K562 (cell line): ENCODE measurements at regions not wholly inside any gene's neighbourhood (a gene's known extent, or its start where the extent isn't known, plus 50 kb on each side); places are given as distances from the start of the nearest gene placed in this dataset.

Experiments used
- ATAC-seq: fragments of 200-7000 bp; cut with Tn5 transposase; 3 replicates; pipeline ENCODE4 v1.9.1; 2020; ENCODE audit warnings: moderate library complexity
- BruUV-seq: library from RNA; stranded (reverse); fragments of 400-500 nt; replicated peaks from 2 replicates; lab custom pipeline; 2021; lab: Mats Ljungman, UMichigan
- CTCF ChIA-PET: fragments of 300-600 bp; formaldehyde crosslinking; extraction: SDS; loops from one replicate; lab custom pipeline; 2021; ENCODE audit warnings: low intra/inter-chr PET ratio; lab: Yijun Ruan, JAX
- POLR2A ChIA-PET: fragments of 300-600, 350-650 bp; sonication (Branson Sonifier 250); formaldehyde crosslinking; extraction: SDS; loops from one replicate; lab custom pipeline; 2021; ENCODE audit warnings: antibody characterized with exemption, inconsistent platforms; lab: Yijun Ruan, JAX
- DNase-seq, 4 experiments: peaks; one replicate each; pipeline versions ENCODE4 v3.0.0 to v3.0.0-alpha.2; 2011 to 2018; ENCODE audit warnings: low spot score in 3 of 4, mixed read lengths in 3 of 4; ENCODE audit errors: extremely low read depth in 1 of 4
- FAIRE-seq: peaks from 2 replicates; lab custom pipeline; 2011; peaks lifted over from hg19 to GRCh38; lab: Jason Lieb, UNC
- H2AFZ ChIP-seq: 2 replicates; pipeline ENCODE4 v1.6.0; 2011; ENCODE audit warnings: low read depth, low read length, control low read depth, inconsistent platforms
- H3K27ac ChIP-seq: fragments of 200-600 bp; 3 replicates; pipeline ENCODE4 v1.8.0; 2011; ENCODE audit warnings: low read depth, mild to moderate bottlenecking, control low read depth, inconsistent platforms, low read length, moderate library complexity, mixed read lengths; ENCODE audit errors: extremely low read depth
- H3K27me3 ChIP-seq, 2 experiments: fragments of 300-600 bp in 1 of 2; 2 replicates in 1 of 2; 3 replicates in 1 of 2; pipeline versions ENCODE4 v1.6.0 to v1.8.0; 2011; ENCODE audit warnings: inconsistent platforms in 2 of 2, low read length in 2 of 2, mild to moderate bottlenecking in 1 of 2, mixed read lengths in 1 of 2, moderate library complexity in 1 of 2; ENCODE audit not compliant: control insufficient read depth in 2 of 2, insufficient read depth in 2 of 2
- H3K36me3 ChIP-seq: fragments of 300-600 bp; 3 replicates; pipeline ENCODE4 v1.8.0; 2011; ENCODE audit warnings: mild to moderate bottlenecking, low read length, inconsistent platforms; ENCODE audit not compliant: control insufficient read depth, insufficient read depth
- H3K4me1 ChIP-seq, 2 experiments: fragments of 200-600 bp in 1 of 2; replicated peaks in 1 of 2; 2 replicates in 1 of 2; 3 replicates in 1 of 2; pipeline versions ENCODE4 v1.5.1 to v1.8.0; 2011; ENCODE audit warnings: inconsistent platforms in 2 of 2, low read length in 2 of 2, mild to moderate bottlenecking in 1 of 2, mixed read lengths in 1 of 2, moderate library complexity in 1 of 2; ENCODE audit not compliant: control insufficient read depth in 2 of 2, insufficient read depth in 2 of 2
- H3K4me2 ChIP-seq: 2 replicates; pipeline ENCODE4 v1.6.1; 2011; ENCODE audit warnings: low read length, control low read depth, inconsistent platforms, mixed read lengths; ENCODE audit not compliant: insufficient read depth
- H3K4me3 ChIP-seq: fragments of 200-600 bp; sonication (generic), shearing (Covaris generic); 2 replicates; pipeline ENCODE4 v1.5.1; 2016; ENCODE audit warnings: control low read depth, inconsistent platforms
- H3K79me2 ChIP-seq: fragments of 200-600 bp; 3 replicates; pipeline ENCODE4 v1.8.0; 2011; ENCODE audit warnings: low read length, inconsistent platforms; ENCODE audit not compliant: control insufficient read depth, insufficient read depth
- H3K9ac ChIP-seq, 2 experiments: 2 replicates each; pipeline versions ENCODE4 v1.6.0 to v1.6.1; 2011; ENCODE audit warnings: low read depth in 2 of 2, low read length in 2 of 2, control low read depth in 1 of 2, inconsistent platforms in 1 of 2, mild to moderate bottlenecking in 1 of 2, mixed read lengths in 1 of 2; ENCODE audit not compliant: insufficient read depth in 1 of 2
- H3K9me1 ChIP-seq: one replicate; pipeline ENCODE4 v1.6.0; 2011; ENCODE audit warnings: inconsistent platforms, mild to moderate bottlenecking, low read length, moderate library complexity; ENCODE audit not compliant: control insufficient read depth, insufficient read depth
- H3K9me3 ChIP-seq: replicated peaks from 2 replicates; pipeline ENCODE4 v1.5.1; 2011; ENCODE audit warnings: low read depth, low read length, inconsistent platforms; ENCODE audit not compliant: control insufficient read depth, insufficient read depth
- H4K20me1 ChIP-seq: replicated peaks from 2 replicates; pipeline ENCODE4 v1.6.1; 2011; ENCODE audit warnings: low read length, inconsistent platforms, mixed read lengths; ENCODE audit not compliant: control insufficient read depth, insufficient read depth
- BRD4 ChIP-seq: fragments of 200-600 bp; sonication (generic); IDR thresholded peaks from 2 replicates; pipeline ENCODE4 v1.6.1; 2017; ENCODE audit warnings: inconsistent platforms
- BRD9 ChIP-seq: fragments of 450-650 bp; IDR thresholded peaks from 2 replicates; pipeline ENCODE4 v1.6.1; 2018; ENCODE audit warnings: low read depth; ENCODE audit not compliant: partially characterized antibody
- CBX3 ChIP-seq, 2 experiments: IDR thresholded peaks; 1 replicate in 1 of 2; 2 replicates in 1 of 2; pipeline ENCODE4 v1.6.1; 2012; ENCODE audit warnings: inconsistent platforms in 2 of 2, low read length in 2 of 2, borderline replicate concordance in 1 of 2, control low read depth in 1 of 2
- CC2D1A ChIP-seq: fragments of 450-650 bp; IDR thresholded peaks from 2 replicates; pipeline ENCODE4 v1.6.1; 2017; ENCODE audit warnings: mild to moderate bottlenecking
- CLOCK ChIP-seq: fragments of 250-450 bp; sonication (Bioruptor Pico); IDR thresholded peaks from 2 replicates; pipeline ENCODE4 v1.4.0; 2020; ENCODE audit warnings: mild to moderate bottlenecking, moderate library complexity, borderline replicate concordance
- GABPB2 ChIP-seq: fragments of 250-450 bp; sonication (Bioruptor Pico); conservative IDR thresholded peaks from 2 replicates; pipeline ENCODE4 v1.5.1; 2021; ENCODE audit warnings: mild to moderate bottlenecking
- HMG20A ChIP-seq: fragments of 450-650 bp; formaldehyde crosslinking; conservative IDR thresholded peaks from 2 replicates; pipeline ENCODE4 v1.4.0; 2020; ENCODE audit warnings: mild to moderate bottlenecking, mixed read lengths
- HNRNPH1 ChIP-seq: fragments of 200-400 bp; formaldehyde crosslinking; optimal IDR thresholded peaks from 2 replicates; pipeline ENCODE3; 2017; ENCODE audit warnings: low read depth, mild to moderate bottlenecking, low read length, moderate library complexity
- LEF1 ChIP-seq: fragments of 450-650 bp; IDR thresholded peaks from 2 replicates; pipeline ENCODE4 v1.6.1; 2016; ENCODE audit warnings: mild to moderate bottlenecking
- MIER1 ChIP-seq: fragments of 450-650 bp; IDR thresholded peaks from 2 replicates; pipeline ENCODE4 v1.6.1; 2016; ENCODE audit warnings: antibody characterized with exemption, mild to moderate bottlenecking, low read depth
- NR1H2 ChIP-seq: sonication (generic); formaldehyde crosslinking; IDR thresholded peaks from 2 replicates; pipeline ENCODE4 v1.4.0; 2020; ENCODE audit warnings: mild to moderate bottlenecking, missing genetic modification reagents
- POU5F1 ChIP-seq: fragments of 150-350 bp; IDR thresholded peaks from 2 replicates; pipeline ENCODE4 v1.6.1; 2014; ENCODE audit warnings: borderline replicate concordance, low read length, low read depth, mild to moderate bottlenecking; ENCODE audit not compliant: partially characterized antibody
- PTBP1 ChIP-seq: fragments of 200-400 bp; formaldehyde crosslinking; IDR thresholded peaks from 2 replicates; pipeline ENCODE4 v1.6.1; 2017; ENCODE audit warnings: low read depth, low read length
- RBM14 ChIP-seq: fragments of 200-400 bp; formaldehyde crosslinking; IDR thresholded peaks from 2 replicates; pipeline ENCODE4 v1.6.1; 2018; ENCODE audit warnings: low read depth, mild to moderate bottlenecking, low read length, moderate library complexity, borderline replicate concordance; ENCODE audit not compliant: insufficient read depth
- SIN3A ChIP-seq, 2 experiments: fragments of 150-350 bp in 1 of 2; IDR thresholded peaks; 2 replicates each; pipeline ENCODE4 v1.6.1; 2011 to 2016; ENCODE audit warnings: borderline replicate concordance in 2 of 2, low read depth in 2 of 2, low read length in 2 of 2, mild to moderate bottlenecking in 2 of 2, moderate library complexity in 2 of 2; ENCODE audit not compliant: control insufficient read depth in 1 of 2
- SMC3 ChIP-seq: conservative IDR thresholded peaks from 2 replicates; pipeline ENCODE4 v1.6.1; 2011; ENCODE audit warnings: low read depth, low read length, improper control_type of control experiment; ENCODE audit not compliant: insufficient read depth
- TRIM28 ChIP-seq: fragments of 450-650 bp; IDR thresholded peaks from 2 replicates; pipeline ENCODE4 v1.6.1; 2017
- ZNF740 ChIP-seq, 3 experiments: fragments of 200-800 bp in 1 of 3; sonication (Bioruptor generic) in 1 of 3; sonication (generic) in 1 of 3; formaldehyde crosslinking in 1 of 3; IDR thresholded peaks; 2 replicates each; pipeline versions ENCODE4 v1.6.1 to v1.8.0; 2016 to 2022; ENCODE audit warnings: mild to moderate bottlenecking in 2 of 3, missing compliant biosample characterization in 2 of 3, missing genetic modification characterization in 2 of 3, missing genetic modification reagents in 1 of 3
- ZNF764 ChIP-seq: fragments of 250-450 bp; sonication (Bioruptor Pico); IDR thresholded peaks from 2 replicates; pipeline ENCODE4 v1.4.0; 2020; ENCODE audit warnings: low read depth, mild to moderate bottlenecking, moderate library complexity
- WGBS: fragments of 100-300 bp; shearing (Covaris generic); methylation state at CpG from one replicate; pipeline ENCODE4 v1.1.6; 2016; ENCODE audit warnings: low coverage, mixed read lengths; ENCODE audit not compliant: insufficient coverage; ENCODE audit errors: missing lambda C conversion rate; 5-methylcytosine and 5-hydroxymethylcytosine counted together
- in situ Hi-C: fragments of 300-500 bp; cut with MboI; formaldehyde crosslinking; loops from 4 replicates; pipeline ENCODE4 v1.15.0; 2018; ENCODE audit warnings: inconsistent platforms, mixed read lengths
- intact Hi-C: fragments of 100-400 bp; cut with micrococcal nuclease; formaldehyde crosslinking; loops from 2 replicates; pipeline ENCODE4 v1.14.2; 2022

DNA sequence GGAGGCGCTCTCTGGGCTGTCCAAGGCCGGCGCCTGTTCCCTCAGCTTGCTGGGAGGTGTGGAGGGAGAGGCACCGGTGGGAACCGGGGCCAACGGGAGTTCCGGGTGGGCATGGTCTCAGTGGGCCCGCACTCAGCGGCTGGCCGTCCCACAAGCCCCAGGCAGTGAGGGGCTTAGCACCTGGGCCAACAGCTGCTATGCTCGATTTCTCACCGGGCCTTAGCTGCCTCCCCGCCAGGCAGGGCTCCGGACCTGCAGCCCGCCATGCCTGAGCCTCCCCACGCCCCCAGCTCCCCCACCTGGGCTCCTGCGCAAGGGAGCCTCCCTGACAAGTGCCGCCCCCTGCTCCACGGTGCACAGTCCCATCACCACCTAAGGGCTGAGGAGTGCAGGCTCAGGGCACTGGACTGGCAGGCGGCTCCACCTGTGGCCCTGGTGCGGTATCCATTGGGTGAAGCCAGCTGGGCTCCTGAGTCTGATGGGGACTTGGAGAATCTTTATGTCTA lies 276.5 kb downstream of the SH2D4B start:
- BruUV-seq, result no TSS peak
- no peak for FAIRE-seq
- CTCF ChIA-PET, result no interaction called here

DNA sequence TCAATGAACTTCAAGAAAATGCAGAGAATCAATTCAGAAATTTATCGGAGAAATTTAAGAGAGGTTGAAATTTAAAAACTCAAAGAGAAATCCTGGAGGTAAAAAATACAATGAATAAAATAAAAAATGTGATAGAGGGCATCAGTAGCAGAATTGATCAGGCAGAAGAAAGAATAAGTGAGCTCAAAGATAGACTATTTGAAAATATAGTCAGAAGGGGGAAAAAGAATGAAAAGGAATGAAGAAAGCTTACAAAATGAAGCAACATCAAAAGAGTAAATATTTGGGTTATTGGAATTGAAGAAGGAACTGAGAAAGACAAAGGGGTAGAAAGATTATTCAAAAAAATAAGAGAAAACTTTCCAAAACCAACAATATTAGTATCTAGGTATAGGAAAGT lies 291.4 kb downstream of the SH2D4B start:
- ChIA-PET CTCF (no interaction called here), POLR2A (interaction anchor here (0.7 kb wide), 1 partner anchor 56 kb away, joined by 3 read pairs; no protein-coding TSS in a partner anchor)
- in situ Hi-C loops (no loop called here), intact Hi-C loops (no loop called here)
- Histone ChIP-seq H3K9ac (no peak overlapping the region), H3K9me3 (peaks cover 7% of the 10 kb centered on the region; the same call in 1 of the 2 replicates), H3K4me2 (no peak overlapping the region), H3K36me3 (no peaks in the 10 kb centered on the region), H3K9me1 (no peaks in the 10 kb centered on the region), H3K27ac (no peak overlapping the region), H4K20me1 (no peaks in the 10 kb centered on the region), H3K79me2 (no peaks in the 10 kb centered on the region), H2AFZ (no peak overlapping the region), H3K4me1 (no peaks in the 10 kb centered on the region), H3K27me3 (no peaks in the 10 kb centered on the region), H3K4me3 (no peak overlapping the region)
- BruUV-seq, result no TSS peak
- DNase-seq, result no peak
- no peak for FAIRE-seq
- ATAC-seq, result no peak
- 5% methylated on average over 1 of the region's 1 CpG for WGBS
- TF ChIP-seq GABPB2 (CRISPR knock-in tag), result no peak
- TF ChIP-seq BRD9, result no peak
- no peak for TF ChIP-seq POU5F1
- TF ChIP-seq CBX3 (IDR thresholded peaks at IDR 0.05; ENCODE audit: borderline replicate concordance in 1 of 2, low read length in 2 of 2), result peak in 1 of 2 experiments; percentile 66; a peak in 1 of 3 replicates
- TF ChIP-seq ZNF740 (CRISPR knock-in tag; IDR thresholded peaks at IDR 0.05), result no peak
- TF ChIP-seq ZNF740 (tag; IDR thresholded peaks at IDR 0.05), result no peak
- TF ChIP-seq HNRNPH1, result no peak
- no peak for TF ChIP-seq CLOCK
- TF ChIP-seq MIER1, result no peak
- TF ChIP-seq TRIM28, result peak; percentile 92

More for the DNA sequence above, 276.5 kb downstream of the SH2D4B start:
- 56% methylated on average over 16 of the region's 21 CpGs for WGBS
- no peaks in the 10 kb centered on the region for H3K79me2 ChIP-seq
- H3K36me3 ChIP-seq, result no peaks in the 10 kb centered on the region
- POLR2A ChIA-PET, result no interaction called here
- H3K9ac ChIP-seq, result no peak overlapping the region
- no peak for TF ChIP-seq NR1H2 (CRISPR knock-in tag)
- TF ChIP-seq CC2D1A, result no peak
- no peak for TF ChIP-seq BRD4
- TF ChIP-seq HMG20A (CRISPR knock-in tag), result no peak
- no peak for TF ChIP-seq SIN3A (IDR thresholded peaks at IDR 0.05; ENCODE audit: borderline replicate concordance in 2 of 2, control insufficient read depth in 1 of 2, low read depth in 2 of 2, low read length in 2 of 2)
- no peak for TF ChIP-seq LEF1
- no peak for TF ChIP-seq SMC3
- TF ChIP-seq PTBP1, result no peak
- no peak for TF ChIP-seq RBM14
- TF ChIP-seq ZNF764 (CRISPR knock-in tag), result no peak
- in situ Hi-C loops (no loop called here), intact Hi-C loops (no loop called here)
- H3K27ac ChIP-seq, result no peak overlapping the region
- H3K9me1 ChIP-seq, result no peaks in the 10 kb centered on the region
- no peak overlapping the region for H3K4me3 ChIP-seq
- H4K20me1 ChIP-seq, result no peaks in the 10 kb centered on the region
- peaks cover 0 to 5% of the 10 kb centered on the region in 2 experiments; a peak in 1 of 5 replicates for H3K4me1 ChIP-seq
- DNase-seq (no peak), ATAC-seq (no peak)
- H3K4me2 ChIP-seq, result no peak overlapping the region
- H2AFZ ChIP-seq, result no peak overlapping the region
- no peaks in the 10 kb centered on the region for H3K27me3 ChIP-seq
- no peaks in the 10 kb centered on the region for H3K9me3 ChIP-seq
